ENCODE measurements at regions not wholly inside any gene's neighbourhood (a gene's known extent, or its start where the extent isn't known, plus 50 kb on each side); places are given as distances from the start of the nearest gene placed in this dataset.

- no peak for TF ChIP-seq CTCF (IDR thresholded peaks at IDR 0.05)
- Mint-ChIP-seq H3K9me3 (ENCODE audit: low read depth) (peaks cover 16% of the 10 kb centered on the region), H3K27ac (ENCODE audit: unreplicated experiment) (no peak overlapping the region), H3K27me3 (ENCODE audit: low read depth) (peaks cover 20% of the 10 kb centered on the region), H3K4me3 (ENCODE audit: unreplicated experiment) (no peak overlapping the region), H3K4me1 (ENCODE audit: low read depth) (no peaks in the 10 kb centered on the region), H3K36me3 (ENCODE audit: low read depth) (peaks cover 5% of the 10 kb centered on the region)
- no peak for DNase-seq (ENCODE audit: low spot score)
Measured at GRCh38 chr2:34001557-34001956, 402.5 kb upstream of the FAM98A start.

- H3K4me3 Mint-ChIP-seq (ENCODE audit: unreplicated experiment), result no peak overlapping the region
- peaks cover 2% of the 10 kb centered on the region for H3K27me3 Mint-ChIP-seq (ENCODE audit: low read depth)
- H3K27ac Mint-ChIP-seq (ENCODE audit: unreplicated experiment), result no peak overlapping the region
- H3K9me3 Mint-ChIP-seq (ENCODE audit: low read depth), result peaks cover 3% of the 10 kb centered on the region
- no peak for TF ChIP-seq CTCF (IDR thresholded peaks at IDR 0.05)
- no peaks in the 10 kb centered on the region for H3K4me1 Mint-ChIP-seq (ENCODE audit: low read depth)
- no peaks in the 10 kb centered on the region for H3K36me3 Mint-ChIP-seq (ENCODE audit: low read depth)
- DNase-seq (ENCODE audit: low spot score), result no peak
Measured at GRCh38 chr2:33984131-33984530, 385.0 kb upstream of the FAM98A start.

- no peak for TF ChIP-seq CTCF (IDR thresholded peaks at IDR 0.05)
- Mint-ChIP-seq H3K27ac (ENCODE audit: unreplicated experiment) (no peak overlapping the region), H3K4me3 (ENCODE audit: unreplicated experiment) (no peak overlapping the region), H3K36me3 (ENCODE audit: low read depth) (no peaks in the 10 kb centered on the region), H3K27me3 (ENCODE audit: low read depth) (peaks cover 3% of the 10 kb centered on the region), H3K9me3 (ENCODE audit: low read depth) (peaks cover 6% of the 10 kb centered on the region), H3K4me1 (ENCODE audit: low read depth) (no peaks in the 10 kb centered on the region)
- no peak for DNase-seq (ENCODE audit: low spot score)
Measured at GRCh38 chr2:33978471-33978870, 379.4 kb upstream of the FAM98A start.

GRCh38 chr2:33975498-33975897 lies 376.4 kb upstream of the FAM98A start:
- no peak overlapping the region for H3K27ac Mint-ChIP-seq (ENCODE audit: unreplicated experiment)
- H3K36me3 Mint-ChIP-seq (ENCODE audit: low read depth), result no peaks in the 10 kb centered on the region
- peaks cover 6% of the 10 kb centered on the region for H3K27me3 Mint-ChIP-seq (ENCODE audit: low read depth)
- TF ChIP-seq CTCF (IDR thresholded peaks at IDR 0.05), result no peak
- no peaks in the 10 kb centered on the region for H3K4me1 Mint-ChIP-seq (ENCODE audit: low read depth)
- H3K9me3 Mint-ChIP-seq (ENCODE audit: low read depth), result peaks cover 2% of the 10 kb centered on the region
- DNase-seq (ENCODE audit: low spot score), result no peak
- no peak overlapping the region for H3K4me3 Mint-ChIP-seq (ENCODE audit: unreplicated experiment)

- H3K4me3 Mint-ChIP-seq (ENCODE audit: unreplicated experiment), result no peak overlapping the region
- no peaks in the 10 kb centered on the region for H3K9me3 Mint-ChIP-seq (ENCODE audit: low read depth)
- H3K27me3 Mint-ChIP-seq (ENCODE audit: low read depth), result peaks cover 14% of the 10 kb centered on the region
- no peak for TF ChIP-seq CTCF (IDR thresholded peaks at IDR 0.05)
- DNase-seq (ENCODE audit: low spot score), result no peak
- H3K27ac Mint-ChIP-seq (ENCODE audit: unreplicated experiment), result no peak overlapping the region
- H3K4me1 Mint-ChIP-seq (ENCODE audit: low read depth), result no peaks in the 10 kb centered on the region
- no peaks in the 10 kb centered on the region for H3K36me3 Mint-ChIP-seq (ENCODE audit: low read depth)
Measured at GRCh38 chr2:33967103-33967502, 368.0 kb upstream of the FAM98A start.
